Stomach smooth muscle (tissue), 2 donors: ENCODE measurements at regions not wholly inside any gene's neighbourhood (a gene's known extent, or its start where the extent isn't known, plus 50 kb on each side); places are given as distances from the start of the nearest gene placed in this dataset.
A peak's percentile ranks its signal among the peaks of the same experiment; 100 is the strongest.

Experiments
- H3K27ac ChIP-seq: one replicate; pipeline ENCODE4 v1.7.0; 2013; ENCODE audit warnings: mild to moderate bottlenecking, low read length, inconsistent platforms
- H3K27me3 ChIP-seq, 2 donors: one replicate each; pipeline ENCODE4 v1.7.0; 2013; ENCODE audit warnings: low read length in 2 of 2; ENCODE audit not compliant: insufficient read depth in 2 of 2, control insufficient read depth in 1 of 2
- H3K36me3 ChIP-seq, 2 donors: one replicate each; pipeline ENCODE4 v1.7.0; 2013; ENCODE audit warnings: low read length in 2 of 2; ENCODE audit not compliant: control insufficient read depth in 2 of 2, insufficient read depth in 2 of 2
- H3K4me1 ChIP-seq: one replicate; pipeline ENCODE4 v1.7.0; 2013; ENCODE audit warnings: low read length; ENCODE audit not compliant: control insufficient read depth, insufficient read depth
- H3K4me3 ChIP-seq, 2 donors: one replicate each; pipeline ENCODE4 v1.7.0; 2013; ENCODE audit warnings: low read length in 2 of 2
- H3K9ac ChIP-seq, 2 donors: one replicate each; pipeline ENCODE4 v1.7.0; 2013; ENCODE audit warnings: low read length in 2 of 2, mild to moderate bottlenecking in 1 of 2
- H3K9me3 ChIP-seq, 2 donors: one replicate each; pipeline ENCODE4 v1.7.0; 2013; ENCODE audit warnings: low read length in 2 of 2; ENCODE audit not compliant: control insufficient read depth in 2 of 2
- donor health status: healthy.
- donor health status: Pancreatic carcinoma.

- Histone ChIP-seq H3K27ac (no peak overlapping the region), H3K4me3 (no peak overlapping the region), H3K9me3 (peaks cover 0 to 2% of the 10 kb centered on the region in 2 donors), H3K9ac (no peak overlapping the region), H3K27me3 (no peaks in the 10 kb centered on the region), H3K4me1 (no peaks in the 10 kb centered on the region), H3K36me3 (no peaks in the 10 kb centered on the region)
Measured at GRCh38 chr3:165716592-165716991, 120.6 kb downstream of the BCHE start.

- no peaks in the 10 kb centered on the region for H3K4me1 ChIP-seq
- no peaks in the 10 kb centered on the region for H3K36me3 ChIP-seq
- no peaks in the 10 kb centered on the region for H3K9me3 ChIP-seq
- no peaks in the 10 kb centered on the region for H3K27me3 ChIP-seq
- no peak overlapping the region for H3K4me3 ChIP-seq
- H3K27ac ChIP-seq, result no peak overlapping the region
- no peak overlapping the region for H3K9ac ChIP-seq
Measured at GRCh38 chr3:165713479-165713878, 123.7 kb downstream of the BCHE start.

DNA sequence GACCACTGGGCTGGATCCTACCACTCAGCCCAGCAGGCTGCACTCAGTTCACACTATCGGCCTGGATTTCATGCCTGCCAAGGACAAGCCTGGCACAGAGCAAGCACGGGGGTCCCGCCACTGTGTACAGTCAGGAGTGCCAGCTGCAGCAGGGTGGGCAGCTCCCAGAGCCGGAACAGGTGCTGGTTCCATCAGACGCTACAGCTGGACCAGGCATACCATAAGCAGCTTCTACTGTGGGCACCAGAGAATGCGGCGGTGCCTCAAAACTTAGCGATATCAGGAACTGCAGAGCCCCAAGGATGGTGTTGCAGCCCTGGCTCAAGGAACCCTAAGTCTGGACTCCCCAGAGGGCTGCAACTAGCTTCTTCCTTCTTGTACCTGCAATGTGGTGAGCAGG is 124.8 kb downstream of the BCHE start:
- Histone ChIP-seq H3K27me3 (no peaks in the 10 kb centered on the region), H3K36me3 (no peaks in the 10 kb centered on the region), H3K9me3 (no peaks in the 10 kb centered on the region), H3K9ac (no peak overlapping the region), H3K4me1 (no peaks in the 10 kb centered on the region), H3K27ac (no peak overlapping the region), H3K4me3 (no peak overlapping the region)

- Histone ChIP-seq H3K27me3 (no peaks in the 10 kb centered on the region), H3K27ac (no peak overlapping the region)
Measured at GRCh38 chr3:165697910-165698309, 139.3 kb downstream of the BCHE start.

GRCh38 chr3:165696496-165696895 is 140.7 kb downstream of the BCHE start:
- Histone ChIP-seq H3K4me1 (no peaks in the 10 kb centered on the region), H3K9ac (no peak overlapping the region), H3K36me3 (no peaks in the 10 kb centered on the region), H3K27ac (no peak overlapping the region), H3K4me3 (no peak overlapping the region), H3K27me3 (no peaks in the 10 kb centered on the region), H3K9me3 (no peaks in the 10 kb centered on the region)

More at GRCh38 chr3:165697910-165698309, 139.3 kb downstream of the BCHE start:
- Histone ChIP-seq H3K36me3 (no peaks in the 10 kb centered on the region), H3K9ac (no peak overlapping the region), H3K4me1 (no peaks in the 10 kb centered on the region), H3K9me3 (no peaks in the 10 kb centered on the region), H3K4me3 (no peak overlapping the region)

DNA sequence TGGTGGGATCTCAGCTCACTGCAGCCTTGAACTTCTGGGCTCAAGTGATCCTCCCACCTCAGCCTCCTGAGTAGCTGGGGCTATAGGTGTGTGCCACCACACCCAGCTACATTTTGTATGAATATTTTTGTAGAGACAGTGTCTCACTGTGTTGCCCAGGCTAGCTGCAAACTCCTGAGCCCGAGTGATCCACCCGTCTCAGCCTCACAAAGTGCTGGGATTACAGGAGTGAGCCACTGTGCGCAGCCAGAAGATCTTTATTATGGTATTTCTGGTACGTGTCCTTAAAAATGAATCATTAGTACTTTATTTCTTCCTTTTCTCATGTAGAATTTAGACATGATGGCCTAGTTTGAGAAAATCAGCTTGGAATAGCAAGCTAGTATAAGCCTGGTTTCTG is 153.3 kb downstream of the BCHE start:
- H3K27ac ChIP-seq, result no peak overlapping the region
- H3K9ac ChIP-seq, result no peak overlapping the region
- no peaks in the 10 kb centered on the region for H3K27me3 ChIP-seq
- H3K4me1 ChIP-seq, result no peaks in the 10 kb centered on the region
- H3K9me3 ChIP-seq, result no peaks in the 10 kb centered on the region
- peak overlapping the region; percentile 4 to 33 for H3K4me3 ChIP-seq
- no peaks in the 10 kb centered on the region for H3K36me3 ChIP-seq

- H3K4me3 ChIP-seq, result no peak overlapping the region
Measured at GRCh38 chr3:165682734-165683133, 154.5 kb downstream of the BCHE start.

DNA sequence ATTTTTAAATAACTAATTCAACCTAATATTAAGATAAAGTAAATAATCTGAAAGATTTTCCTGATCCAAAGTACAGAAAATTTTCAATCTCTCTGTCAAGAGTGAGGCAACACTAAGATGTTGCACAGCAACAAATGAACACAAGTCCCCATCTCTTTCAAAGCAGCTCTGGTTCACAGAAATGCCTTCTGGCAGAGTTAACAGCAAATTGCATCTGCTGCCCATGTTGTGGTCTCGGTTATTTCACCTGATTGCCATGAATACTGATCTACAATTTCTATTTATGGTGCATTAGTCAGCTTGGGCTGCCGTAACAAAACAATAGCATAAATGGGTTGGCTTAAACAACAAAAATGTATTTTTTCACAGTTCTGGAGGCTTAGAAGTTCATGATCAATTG is 167.3 kb downstream of the BCHE start:
- no peak overlapping the region for H3K9ac ChIP-seq
- no peak overlapping the region for H3K4me3 ChIP-seq
- H3K36me3 ChIP-seq, result no peaks in the 10 kb centered on the region
- H3K4me1 ChIP-seq, result no peaks in the 10 kb centered on the region
- no peaks in the 10 kb centered on the region for H3K27me3 ChIP-seq
- peak overlapping the region; percentile 32 for H3K27ac ChIP-seq
- no peaks in the 10 kb centered on the region for H3K9me3 ChIP-seq

More at GRCh38 chr3:165682734-165683133, 154.5 kb downstream of the BCHE start:
- Histone ChIP-seq H3K9ac (no peak overlapping the region), H3K27me3 (no peaks in the 10 kb centered on the region), H3K27ac (no peak overlapping the region), H3K9me3 (no peaks in the 10 kb centered on the region), H3K4me1 (no peaks in the 10 kb centered on the region), H3K36me3 (no peaks in the 10 kb centered on the region)

GRCh38 chr3:165669504-165669903 is 167.7 kb downstream of the BCHE start:
- H3K27ac ChIP-seq, result no peak overlapping the region
- no peak overlapping the region for H3K9ac ChIP-seq
- H3K36me3 ChIP-seq, result no peaks in the 10 kb centered on the region
- H3K4me3 ChIP-seq, result no peak overlapping the region
- no peaks in the 10 kb centered on the region for H3K9me3 ChIP-seq
- no peaks in the 10 kb centered on the region for H3K27me3 ChIP-seq
- H3K4me1 ChIP-seq, result no peaks in the 10 kb centered on the region

DNA sequence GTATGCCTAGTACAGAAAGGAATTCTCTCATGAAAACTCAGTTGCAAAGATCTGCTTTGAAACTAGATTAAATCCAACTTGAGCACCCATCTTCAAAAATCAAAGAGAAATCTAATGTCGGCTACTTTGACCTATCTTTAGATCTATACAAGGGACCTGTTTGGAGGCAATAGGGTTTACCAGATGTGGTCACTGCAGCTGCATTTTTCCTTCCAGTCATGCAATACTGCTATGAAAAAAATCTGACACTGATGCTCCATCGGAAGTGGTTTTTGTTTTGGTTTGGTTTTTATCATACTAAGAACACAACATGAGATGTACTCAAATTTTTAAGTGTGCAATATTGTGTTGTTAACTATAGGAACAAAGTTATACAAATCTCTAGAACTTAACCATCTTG is 169.5 kb downstream of the BCHE start:
- H3K27ac ChIP-seq, result no peak overlapping the region
- no peak overlapping the region for H3K4me3 ChIP-seq
- no peaks in the 10 kb centered on the region for H3K36me3 ChIP-seq
- H3K9ac ChIP-seq, result no peak overlapping the region
- no peaks in the 10 kb centered on the region for H3K4me1 ChIP-seq
- no peaks in the 10 kb centered on the region for H3K9me3 ChIP-seq
- H3K27me3 ChIP-seq, result no peaks in the 10 kb centered on the region

DNA sequence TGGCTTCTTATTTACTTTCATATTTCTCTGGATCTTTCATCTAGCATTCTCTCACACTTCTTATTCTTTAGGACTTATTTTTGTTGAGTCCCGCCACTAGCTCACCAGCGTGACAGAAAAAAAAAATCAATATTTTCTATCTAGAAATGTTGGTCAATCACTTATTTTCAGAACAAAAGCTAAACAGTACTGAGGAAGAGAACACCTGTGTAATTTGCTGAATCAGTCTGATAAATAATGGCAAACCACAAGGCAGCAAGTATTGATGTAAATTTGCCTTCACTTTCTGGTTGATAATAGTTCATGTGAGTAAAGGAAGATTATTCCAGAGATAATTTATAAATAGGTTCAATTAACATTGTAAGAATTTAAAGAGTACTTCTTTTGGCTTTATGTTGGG is 179.2 kb downstream of the BCHE start:
- Histone ChIP-seq H3K4me3 (no peak overlapping the region), H3K9me3 (no peaks in the 10 kb centered on the region), H3K36me3 (no peaks in the 10 kb centered on the region), H3K9ac (no peak overlapping the region), H3K4me1 (no peaks in the 10 kb centered on the region), H3K27ac (no peak overlapping the region), H3K27me3 (no peaks in the 10 kb centered on the region)
